CD4-positive, alpha-beta T cell treated with Interleukin-4 for 4 hours (primary cell): ENCODE measurements at regions not wholly inside any gene's neighbourhood (a gene's known extent, or its start where the extent isn't known, plus 50 kb on each side); places are given as distances from the start of the nearest gene placed in this dataset.

Experiments used
- DNase-seq: peaks from one replicate; pipeline ENCODE4 v3.0.0-alpha.2; 2020

- no peak for DNase-seq
Observed at GRCh38 chr1:181341026-181341632, 142.2 kb upstream of the CACNA1E start.

GRCh38 chr1:181344091-181344490, 139.2 kb upstream of the CACNA1E start:
- DNase-seq, result no peak

- no peak for DNase-seq
Observed at GRCh38 chr1:181345146-181345545, 138.2 kb upstream of the CACNA1E start.

- DNase-seq, result no peak
Observed at GRCh38 chr1:181347495-181348390, 135.6 kb upstream of the CACNA1E start.

GRCh38 chr1:181349512-181349911, 133.8 kb upstream of the CACNA1E start:
- DNase-seq, result no peak

- DNase-seq, result no peak
Observed at GRCh38 chr1:181350131-181350530, 133.2 kb upstream of the CACNA1E start.

GRCh38 chr1:181351740-181352139, 131.6 kb upstream of the CACNA1E start:
- no peak for DNase-seq

GRCh38 chr1:181352695-181353094, 130.6 kb upstream of the CACNA1E start:
- DNase-seq, result no peak

- no peak for DNase-seq
Observed at GRCh38 chr1:181353526-181353925, 129.8 kb upstream of the CACNA1E start.

GRCh38 chr1:181354865-181355264, 128.5 kb upstream of the CACNA1E start:
- no peak for DNase-seq

- no peak for DNase-seq
Observed at GRCh38 chr1:181356505-181357340, 126.6 kb upstream of the CACNA1E start.

GRCh38 chr1:181359012-181359411, 124.3 kb upstream of the CACNA1E start:
- DNase-seq, result no peak

GRCh38 chr1:181364801-181365200, 118.5 kb upstream of the CACNA1E start:
- DNase-seq, result no peak

- no peak for DNase-seq
Observed at GRCh38 chr1:181366910-181367309, 116.4 kb upstream of the CACNA1E start.

GRCh38 chr1:181369416-181369815, 113.9 kb upstream of the CACNA1E start:
- no peak for DNase-seq

- no peak for DNase-seq
Observed at GRCh38 chr1:181383695-181384094, 99.6 kb upstream of the CACNA1E start.

GRCh38 chr1:181386340-181386739, 97.0 kb upstream of the CACNA1E start:
- no peak for DNase-seq

GRCh38 chr1:181386951-181387350, 96.4 kb upstream of the CACNA1E start:
- no peak for DNase-seq

- no peak for DNase-seq
Observed at GRCh38 chr1:181387702-181388101, 95.6 kb upstream of the CACNA1E start.

GRCh38 chr1:181390410-181391077, 92.8 kb upstream of the CACNA1E start:
- DNase-seq, result no peak

- DNase-seq, result no peak
Observed at GRCh38 chr1:181391301-181391900, 91.9 kb upstream of the CACNA1E start.

GRCh38 chr1:181392133-181392532, 91.2 kb upstream of the CACNA1E start:
- no peak for DNase-seq
